Keratinocyte (primary cell): ENCODE measurements at regions not wholly inside any gene's neighbourhood (a gene's known extent, or its start where the extent isn't known, plus 50 kb on each side); places are given as distances from the start of the nearest gene placed in this dataset.

Experiments
- DNase-seq: peaks from one replicate; pipeline ENCODE4 v3.0.0-alpha.2; 2011; ENCODE audit warnings: low read depth, missing footprints, low spot score
- FAIRE-seq: peaks from 2 replicates; lab custom pipeline; 2011; peaks lifted over from hg19 to GRCh38; lab: Jason Lieb, UNC
- H2AFZ ChIP-seq: 2 replicates; pipeline ENCODE4 v1.6.0; 2012; ENCODE audit warnings: low read length, control low read depth, inconsistent platforms; ENCODE audit not compliant: control insufficient read depth
- H3K27ac ChIP-seq: 2 replicates; pipeline ENCODE4 v1.5.1; 2011; ENCODE audit warnings: low read length; ENCODE audit not compliant: control insufficient read depth, insufficient read depth
- H3K27me3 ChIP-seq: 3 replicates; pipeline ENCODE4 v1.6.0; 2011; ENCODE audit warnings: low read length; ENCODE audit not compliant: control insufficient read depth, insufficient read depth; ENCODE audit errors: extremely low read depth
- H3K36me3 ChIP-seq, 2 experiments: 2 replicates in 1 of 2; 3 replicates in 1 of 2; pipeline ENCODE4 v1.5.1; 2011; ENCODE audit warnings: low read length in 2 of 2, mild to moderate bottlenecking in 1 of 2; ENCODE audit not compliant: control insufficient read depth in 2 of 2, insufficient read depth in 2 of 2; ENCODE audit errors: extremely low read depth in 1 of 2
- H3K4me1 ChIP-seq: 3 replicates; pipeline ENCODE4 v1.5.1; 2011; ENCODE audit warnings: low read length; ENCODE audit not compliant: control insufficient read depth, insufficient read depth; ENCODE audit errors: extremely low read depth
- H3K4me2 ChIP-seq: 3 replicates; pipeline ENCODE4 v1.6.0; 2011; ENCODE audit warnings: low read depth, low read length; ENCODE audit not compliant: control insufficient read depth, insufficient read depth; ENCODE audit errors: extremely low read depth
- H3K4me3 ChIP-seq, 3 experiments: fragments of 200-600 bp in 1 of 3; sonication (generic) in 1 of 3; 2 replicates in 2 of 3; 3 replicates in 1 of 3; pipeline ENCODE4 v1.5.1; 2011 to 2016; ENCODE audit warnings: low read length in 3 of 3, mild to moderate bottlenecking in 3 of 3, control low read depth in 2 of 3, inconsistent platforms in 1 of 3, low read depth in 1 of 3, mixed read lengths in 1 of 3, mixed run types in 1 of 3, moderate library complexity in 1 of 3; ENCODE audit not compliant: control insufficient read depth in 2 of 3, insufficient read depth in 2 of 3; ENCODE audit errors: extremely low read depth in 1 of 3
- H3K79me2 ChIP-seq: 2 replicates; pipeline ENCODE4 v1.6.0; 2012; ENCODE audit warnings: low read length; ENCODE audit not compliant: control insufficient read depth, insufficient read depth
- H3K9ac ChIP-seq: 3 replicates; pipeline ENCODE4 v1.6.0; 2011; ENCODE audit warnings: low read length; ENCODE audit not compliant: control insufficient read depth, insufficient read depth; ENCODE audit errors: extremely low read depth
- H3K9me1 ChIP-seq: 3 replicates; pipeline ENCODE4 v1.6.0; 2011; ENCODE audit warnings: low read length; ENCODE audit not compliant: control insufficient read depth, insufficient read depth; ENCODE audit errors: extremely low read depth
- H3K9me3 ChIP-seq: 2 replicates; pipeline ENCODE4 v1.5.1; 2012; ENCODE audit warnings: low read depth, low read length; ENCODE audit not compliant: control insufficient read depth
- H4K20me1 ChIP-seq: 3 replicates; pipeline ENCODE4 v1.6.0; 2011; ENCODE audit warnings: low read length; ENCODE audit not compliant: control insufficient read depth, insufficient read depth; ENCODE audit errors: extremely low read depth
- CTCF ChIP-seq, 3 experiments: IDR thresholded peaks in 1 of 3; conservative IDR thresholded peaks in 1 of 3; optimal IDR thresholded peaks in 1 of 3; 2 replicates in 2 of 3; 3 replicates in 1 of 3; pipeline versions ENCODE3 to v1.5.1; 2011; ENCODE audit warnings: low read length in 3 of 3, mild to moderate bottlenecking in 3 of 3, moderate library complexity in 2 of 3, control low read depth in 1 of 3, inconsistent platforms in 1 of 3; ENCODE audit not compliant: insufficient read depth in 2 of 3; ENCODE audit errors: extremely low read depth in 1 of 3
- EZH2 ChIP-seq: IDR thresholded peaks from one replicate; pipeline ENCODE4 v1.6.1; 2012; ENCODE audit warnings: inconsistent platforms, mild to moderate bottlenecking, low read length, moderate library complexity
- dilution Hi-C: fragments of 300-500 bp; cut with MboI; formaldehyde crosslinking; loops from one replicate; pipeline ENCODE4 v1.7.0; 2020; ENCODE audit warnings: low sequenced_read_pairs; ENCODE audit not compliant: extremely low pct_ligation_motif_present

- no peak overlapping the region for H3K9ac ChIP-seq
- no peaks in the 10 kb centered on the region for H3K9me3 ChIP-seq
- H3K36me3 ChIP-seq, result no peaks in the 10 kb centered on the region
- H2AFZ ChIP-seq, result no peak overlapping the region
- H3K4me2 ChIP-seq, result no peak overlapping the region
- no peak overlapping the region for H3K27ac ChIP-seq
- no peaks in the 10 kb centered on the region for H3K27me3 ChIP-seq
- TF ChIP-seq CTCF (optimal IDR thresholded peaks at IDR 0.05 in 1 of 3, IDR thresholded peaks at IDR 0.05 in 1 of 3, conservative IDR thresholded peaks at IDR 0.05 in 1 of 3; ENCODE audit: extremely low read depth in 1 of 3, insufficient read depth in 2 of 3, low read length in 3 of 3) (no peak), EZH2 (no peak)
- no peak overlapping the region for H3K4me3 ChIP-seq
- H3K4me1 ChIP-seq, result no peaks in the 10 kb centered on the region
- dilution Hi-C loops, result no loop called here
- no peaks in the 10 kb centered on the region for H3K79me2 ChIP-seq
- no peaks in the 10 kb centered on the region for H4K20me1 ChIP-seq
- FAIRE-seq, result no peak
- no peaks in the 10 kb centered on the region for H3K9me1 ChIP-seq
- DNase-seq, result no peak
Observed at GRCh38 chr7:15914611-15915010, 228.1 kb upstream of the MEOX2 start.

GRCh38 chr7:15906436-15906835 lies 220.0 kb upstream of the MEOX2 start:
- no peak overlapping the region for H3K4me3 ChIP-seq
- dilution Hi-C loops, result no loop called here
- H3K27me3 ChIP-seq, result no peaks in the 10 kb centered on the region
- FAIRE-seq (no peak), DNase-seq (no peak)
- no peaks in the 10 kb centered on the region for H3K4me1 ChIP-seq
- H4K20me1 ChIP-seq, result no peaks in the 10 kb centered on the region
- no peak overlapping the region for H3K9ac ChIP-seq
- H3K27ac ChIP-seq, result no peak overlapping the region
- no peak overlapping the region for H3K4me2 ChIP-seq
- H2AFZ ChIP-seq, result no peak overlapping the region
- H3K79me2 ChIP-seq, result no peaks in the 10 kb centered on the region
- H3K36me3 ChIP-seq, result no peaks in the 10 kb centered on the region
- no peaks in the 10 kb centered on the region for H3K9me3 ChIP-seq
- no peaks in the 10 kb centered on the region for H3K9me1 ChIP-seq
- TF ChIP-seq EZH2 (no peak), CTCF (optimal IDR thresholded peaks at IDR 0.05 in 1 of 3, IDR thresholded peaks at IDR 0.05 in 1 of 3, conservative IDR thresholded peaks at IDR 0.05 in 1 of 3; ENCODE audit: extremely low read depth in 1 of 3, insufficient read depth in 2 of 3, low read length in 3 of 3) (no peak)
